Uterus (tissue), 2 donors: ENCODE measurements at regions not wholly inside any gene's neighbourhood (a gene's known extent, or its start where the extent isn't known, plus 50 kb on each side); places are given as distances from the start of the nearest gene placed in this dataset.

Source experiments
- CTCF ChIP-seq, 4 experiments: fragments of 200-600 bp in 2 of 4; fragments of 450-650 bp in 2 of 4; sonication (generic) in 2 of 4; IDR thresholded peaks; one replicate each; pipeline ENCODE4 v1.5.1; 2016 to 2019; ENCODE audit warnings: antibody characterized with exemption in 4 of 4, mild to moderate bottlenecking in 2 of 4, moderate library complexity in 1 of 4
- POLR2A ChIP-seq, 2 donors: fragments of 450-650 bp; IDR thresholded peaks; one replicate each; pipeline ENCODE4 v1.6.1; 2016; ENCODE audit warnings: antibody characterized with exemption in 2 of 2, mild to moderate bottlenecking in 1 of 2, moderate library complexity in 1 of 2

DNA sequence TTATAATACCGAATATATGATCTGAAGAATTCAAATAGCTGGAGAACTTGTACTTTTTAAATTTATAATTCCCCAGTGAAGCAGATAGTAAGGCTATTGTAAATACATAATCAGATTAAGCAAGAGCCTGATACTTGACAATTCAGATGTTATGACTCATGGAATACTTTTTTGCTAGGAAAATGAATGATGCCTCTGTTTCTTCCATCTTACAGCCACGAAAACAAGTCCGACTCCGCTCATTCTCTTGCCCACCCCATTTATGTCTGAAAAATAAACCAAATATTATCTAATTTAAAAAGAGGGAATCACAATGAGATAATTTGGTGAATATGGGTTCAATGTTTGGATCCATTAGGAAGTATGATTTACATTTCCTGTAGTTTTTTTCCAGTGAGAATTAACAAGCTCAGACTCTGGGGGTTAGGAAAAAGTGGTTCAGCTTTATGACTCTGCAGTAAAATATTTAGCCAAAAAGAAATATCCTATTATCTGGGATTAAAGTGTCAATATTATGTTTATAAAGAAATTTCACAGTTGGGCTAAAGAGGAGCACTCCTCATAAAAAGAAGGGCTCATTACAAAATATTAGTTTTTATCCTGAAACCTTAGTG, 50.4 kb upstream of the DAB1 start:
- TF ChIP-seq POLR2A (IDR thresholded peaks at IDR 0.05): no peak
- no peak for TF ChIP-seq CTCF (IDR thresholded peaks at IDR 0.05)
